T47D (cell line): ENCODE measurements at regions not wholly inside any gene's neighbourhood (a gene's known extent, or its start where the extent isn't known, plus 50 kb on each side); places are given as distances from the start of the nearest gene placed in this dataset.

Source experiments
- DNase-seq, 2 experiments: peaks; one replicate each; pipeline versions ENCODE4 v3.0.0 to v3.0.0-alpha.2; 2011 to 2012; ENCODE audit warnings: low read depth in 1 of 2, low spot score in 1 of 2
- JUND ChIP-seq: IDR thresholded peaks from 2 replicates; pipeline ENCODE4 v1.6.1; 2012; ENCODE audit warnings: low read depth
- in situ Hi-C: cut with HindIII; loops from 2 replicates; pipeline ENCODE4 v1.10.0; 2016; ENCODE audit warnings: low sequenced_read_pairs, low pct_unique_long_range_greater_than_20kb

DNA sequence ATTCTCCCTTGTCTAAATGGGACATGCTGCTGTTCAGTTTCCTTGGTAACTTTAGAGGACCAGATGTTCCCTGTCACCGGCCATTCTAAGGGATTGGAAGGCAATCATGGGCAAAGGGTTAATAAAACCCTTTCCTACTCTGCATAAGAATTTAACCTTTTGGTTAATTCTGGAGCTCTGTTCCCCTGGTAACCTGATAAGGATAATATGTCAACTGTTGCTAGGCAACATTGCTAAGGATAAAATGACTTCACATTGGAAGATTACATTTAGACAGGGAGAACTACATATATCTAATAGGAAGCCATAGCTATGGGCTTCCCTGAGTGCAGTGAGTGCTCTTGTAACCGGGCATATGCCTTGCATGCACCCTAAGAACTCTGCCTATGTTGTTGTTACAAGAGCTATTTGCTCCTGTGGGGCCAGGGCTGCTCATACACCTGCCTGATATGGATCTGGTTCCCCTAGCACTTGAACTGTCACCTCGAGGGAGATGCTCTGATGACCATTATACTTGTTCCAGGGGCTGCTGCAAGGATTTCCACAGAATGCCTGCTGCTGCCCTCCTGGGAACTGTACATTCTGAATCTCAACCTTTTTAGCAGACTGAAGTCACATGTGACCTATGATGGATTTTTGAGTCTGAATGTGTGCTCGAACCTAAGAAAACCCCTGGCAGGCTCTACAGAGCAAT, 326.3 kb upstream of the PDZRN3 start:
- no peak for TF ChIP-seq JUND
- in situ Hi-C loops, result no loop called here
- no peak for DNase-seq

DNA sequence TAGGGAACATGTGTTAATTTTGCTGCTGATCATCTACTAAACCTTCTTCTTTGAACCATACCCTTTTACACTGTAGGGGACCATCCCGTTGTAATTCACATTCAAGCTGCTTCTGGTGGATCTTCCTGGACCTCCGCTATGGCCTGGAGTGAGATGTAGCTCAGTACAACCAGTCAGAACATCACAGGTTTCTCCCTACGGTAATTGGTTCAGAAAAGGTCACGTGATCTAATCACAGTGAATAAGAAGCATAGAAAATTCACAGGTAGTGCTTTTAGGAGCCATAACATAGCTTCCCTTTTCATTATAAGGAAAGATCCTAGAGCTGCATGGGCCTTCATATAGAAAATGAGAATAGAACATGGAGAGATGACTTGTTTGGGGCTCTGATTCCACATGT, 320.8 kb upstream of the PDZRN3 start:
- DNase-seq, result no peak
- TF ChIP-seq JUND, result no peak
- in situ Hi-C loops, result no loop called here

DNA sequence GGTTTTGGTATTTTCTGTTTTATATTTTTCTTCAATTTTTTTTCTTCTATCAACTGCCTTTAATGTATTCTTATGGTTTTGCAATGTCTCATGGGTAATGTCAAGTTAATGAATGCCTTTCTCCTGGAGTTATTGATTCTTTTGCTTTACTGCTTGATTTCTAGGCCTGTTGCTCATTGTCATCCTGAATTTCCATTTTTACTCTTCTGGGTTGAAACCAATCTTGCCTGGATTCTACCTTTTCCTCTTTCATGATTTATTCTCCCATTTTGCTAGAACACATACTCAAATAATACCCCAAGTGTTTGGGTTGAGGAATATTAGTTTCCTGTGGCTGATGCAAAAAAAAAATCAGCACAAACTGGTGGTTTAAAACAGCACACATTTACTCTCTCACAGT, 315.2 kb upstream of the PDZRN3 start:
- DNase-seq, result no peak
- in situ Hi-C loops, result no loop called here
- no peak for TF ChIP-seq JUND

DNA sequence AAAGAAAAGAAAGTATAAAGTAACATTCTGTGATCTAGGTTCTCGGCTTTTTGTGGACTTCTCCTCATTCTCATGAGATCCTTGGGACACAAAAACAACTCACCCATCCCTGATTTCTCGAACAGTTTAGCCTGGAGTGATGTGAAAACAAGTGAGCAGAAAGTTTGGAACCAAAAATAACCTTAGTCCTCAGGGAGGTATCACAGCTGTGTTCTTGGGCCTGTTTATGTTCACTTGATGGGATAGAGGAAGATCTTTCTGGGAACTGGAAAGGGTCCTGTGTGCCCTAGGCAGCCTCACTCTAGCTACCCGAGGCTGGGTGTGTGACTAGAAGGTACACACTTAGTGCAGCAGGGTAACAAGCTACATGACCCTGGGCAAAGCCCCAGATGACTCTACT, 308.8 kb upstream of the PDZRN3 start:
- in situ Hi-C loops, result no loop called here
- no peak for DNase-seq
- TF ChIP-seq JUND, result no peak

DNA sequence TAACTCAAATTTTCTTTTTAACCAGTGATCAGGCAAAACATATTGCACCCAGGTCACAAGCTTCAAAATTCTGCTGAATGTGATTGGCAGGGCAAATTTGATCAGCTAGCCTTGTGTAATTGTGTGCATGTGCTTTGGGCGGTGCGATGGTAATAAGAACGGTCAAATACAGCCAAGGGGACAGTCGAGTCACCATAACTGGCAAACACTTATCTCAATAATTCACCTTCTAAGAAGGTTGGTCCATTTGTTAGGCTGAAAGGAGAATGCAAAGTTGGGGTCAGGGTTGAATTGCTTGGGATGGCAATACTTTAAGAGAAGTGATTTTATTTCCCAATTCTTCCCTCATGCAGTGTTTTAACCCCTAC, 302.4 kb upstream of the PDZRN3 start:
- no peak for TF ChIP-seq JUND
- in situ Hi-C loops, result no loop called here
- no peak for DNase-seq

DNA sequence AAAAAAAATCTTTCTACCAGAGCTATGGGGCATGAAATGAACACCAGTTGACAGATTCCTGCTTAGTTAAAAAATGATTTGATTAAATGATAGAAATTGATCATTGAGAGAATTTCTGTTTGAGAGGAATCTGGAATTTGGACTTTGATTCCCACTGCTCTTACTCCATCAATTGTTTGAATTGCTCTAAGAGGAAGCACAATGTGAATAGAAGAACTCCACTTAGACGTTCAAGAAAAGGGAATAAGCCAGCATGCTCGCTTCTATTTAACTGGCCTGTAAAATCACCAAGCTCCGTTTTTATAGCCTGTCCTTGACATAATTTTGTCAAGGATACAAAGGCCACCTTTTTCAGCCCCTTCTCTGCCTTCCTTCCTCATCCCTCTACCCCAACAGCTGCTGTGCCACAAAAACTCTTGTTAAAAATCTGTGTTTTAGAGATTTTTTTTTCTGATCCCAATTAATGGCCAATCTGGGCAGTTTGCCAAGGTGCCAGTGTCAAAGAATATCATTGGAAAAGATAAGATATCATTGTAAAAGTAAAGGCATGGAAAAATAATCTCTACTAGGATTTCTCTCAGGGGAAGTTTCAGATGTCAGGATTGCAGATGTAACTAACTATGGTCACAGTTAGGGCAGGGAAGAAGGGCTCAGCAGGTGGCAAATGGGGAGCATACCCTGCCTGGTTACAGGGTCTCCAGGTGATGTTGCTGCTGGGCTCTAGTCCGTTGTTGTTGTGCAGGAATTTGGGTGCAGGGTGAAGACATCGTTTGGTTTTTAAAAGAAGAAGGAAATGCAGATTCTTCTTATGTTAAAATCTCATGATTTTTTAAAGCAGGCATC, 301.8 kb upstream of the PDZRN3 start:
- in situ Hi-C loops, result no loop called here
- no peak for TF ChIP-seq JUND
- no peak for DNase-seq

DNA sequence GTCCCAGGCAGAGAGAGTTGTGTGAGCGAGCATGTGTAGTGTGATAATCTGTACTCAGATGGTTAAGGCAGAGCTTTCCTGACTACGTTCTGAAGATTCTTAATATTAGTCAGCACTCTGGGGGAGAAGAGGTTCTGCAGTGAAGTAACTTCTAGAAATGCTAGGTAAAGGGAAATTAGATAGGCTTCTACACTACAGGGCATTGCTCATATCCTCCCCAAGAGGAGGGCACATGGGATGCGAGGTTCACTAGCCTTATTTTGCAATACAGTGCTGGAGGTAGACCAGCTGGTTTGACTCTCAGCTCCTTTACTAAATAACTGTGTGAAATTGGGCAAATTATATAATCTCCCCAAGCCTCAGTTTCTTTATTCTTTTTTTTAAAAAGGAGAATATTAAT, 300.3 kb upstream of the PDZRN3 start:
- TF ChIP-seq JUND, result no peak
- DNase-seq, result no peak
- in situ Hi-C loops, result no loop called here

DNA sequence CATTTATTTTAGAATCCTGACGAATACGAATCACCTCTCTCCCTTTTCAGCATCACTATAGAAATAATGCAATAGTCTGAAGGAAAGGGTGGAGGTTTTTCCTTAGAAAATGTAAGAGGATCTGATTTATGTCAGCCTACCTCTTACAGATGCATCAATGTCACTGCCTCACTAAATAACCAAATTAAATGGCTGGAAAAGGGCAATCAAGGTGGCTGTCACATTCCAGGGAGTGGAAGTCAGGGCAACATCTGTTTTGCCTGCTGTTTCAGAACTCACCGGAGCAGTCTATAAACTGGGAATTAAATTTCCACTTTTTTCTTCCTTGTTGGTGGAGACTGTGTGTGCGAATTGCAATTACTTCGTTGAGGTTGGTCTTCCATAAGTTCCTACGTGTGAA, 299.3 kb upstream of the PDZRN3 start:
- no peak for DNase-seq
- in situ Hi-C loops, result no loop called here
- TF ChIP-seq JUND, result no peak

DNA sequence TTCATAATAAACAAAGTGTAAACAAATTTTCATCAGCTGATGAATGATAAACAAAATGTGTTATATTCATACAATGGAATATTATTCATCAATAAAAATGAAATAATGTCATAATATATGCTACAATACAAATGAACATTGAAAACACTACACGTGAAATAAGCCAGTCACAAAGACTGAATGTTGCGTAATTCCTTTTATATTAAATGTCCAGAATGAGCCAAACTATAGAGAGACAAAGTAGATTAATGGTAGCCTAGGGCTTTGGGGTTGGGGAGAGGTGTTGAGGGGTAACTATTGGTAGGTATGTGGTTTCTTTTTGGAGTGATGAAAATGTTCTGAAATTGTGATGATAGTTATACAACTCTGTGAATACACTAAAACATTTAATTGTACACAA, 292.9 kb upstream of the PDZRN3 start:
- in situ Hi-C loops, result no loop called here
- TF ChIP-seq JUND, result no peak
- DNase-seq, result no peak

DNA sequence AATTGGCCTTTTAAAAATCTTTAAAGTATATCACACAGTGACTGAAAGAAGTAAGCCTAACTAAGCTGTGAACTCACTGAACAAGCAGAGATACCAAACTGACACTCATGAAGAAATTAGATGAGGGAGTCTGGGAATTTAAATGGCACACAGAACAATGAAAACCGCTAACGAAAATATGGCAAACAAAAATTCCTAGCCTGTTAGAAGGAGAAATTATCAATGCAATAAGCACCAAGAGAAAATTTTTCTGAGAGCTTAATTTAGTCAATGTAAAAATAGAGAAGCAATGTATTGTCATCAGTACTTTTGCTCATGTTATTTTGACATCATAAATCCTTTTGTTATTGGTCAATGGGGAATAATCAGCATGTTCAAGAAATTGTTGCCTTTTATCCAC, 291.1 kb upstream of the PDZRN3 start:
- in situ Hi-C loops, result no loop called here
- no peak for DNase-seq
- no peak for TF ChIP-seq JUND

DNA sequence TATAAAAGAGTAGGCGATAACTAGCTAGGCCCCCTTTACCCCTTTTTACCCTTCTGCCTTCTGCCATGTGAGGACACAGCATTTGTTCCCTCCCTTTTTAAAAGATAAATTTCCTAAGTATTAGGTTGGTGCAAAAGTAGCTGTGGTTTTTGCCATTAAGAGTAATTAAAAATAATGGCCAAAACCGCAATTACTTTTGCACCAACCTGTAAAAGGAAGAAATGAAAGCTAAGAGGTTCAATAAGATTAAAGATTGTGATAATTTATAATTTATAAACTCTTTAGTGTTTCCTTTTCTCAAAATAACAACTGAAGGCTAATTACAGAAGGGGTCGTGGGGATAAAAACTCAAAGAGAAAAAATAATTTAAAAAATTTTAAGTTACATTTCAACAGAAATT, 283.5 kb upstream of the PDZRN3 start:
- no peak for DNase-seq
- TF ChIP-seq JUND, result no peak
- in situ Hi-C loops, result no loop called here

DNA sequence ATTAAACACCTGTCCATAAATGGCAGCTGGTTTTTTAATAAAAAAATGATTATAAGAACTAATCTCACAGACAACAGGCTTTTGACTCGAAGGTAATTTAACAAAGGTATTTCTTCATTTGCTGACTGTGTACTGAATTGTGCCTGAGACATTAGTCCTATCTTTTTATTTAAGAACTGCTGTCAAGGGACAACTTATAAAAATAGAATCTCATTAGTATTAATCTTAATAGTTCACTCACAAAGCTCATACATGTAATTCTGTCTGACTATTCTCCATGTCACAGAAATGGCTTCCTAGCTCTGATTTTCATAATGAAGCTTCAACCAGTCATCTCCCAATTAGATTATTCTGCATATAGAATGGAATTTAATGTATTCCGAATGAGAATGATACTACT, 276.9 kb upstream of the PDZRN3 start:
- no peak for TF ChIP-seq JUND
- in situ Hi-C loops, result no loop called here
- DNase-seq, result no peak

DNA sequence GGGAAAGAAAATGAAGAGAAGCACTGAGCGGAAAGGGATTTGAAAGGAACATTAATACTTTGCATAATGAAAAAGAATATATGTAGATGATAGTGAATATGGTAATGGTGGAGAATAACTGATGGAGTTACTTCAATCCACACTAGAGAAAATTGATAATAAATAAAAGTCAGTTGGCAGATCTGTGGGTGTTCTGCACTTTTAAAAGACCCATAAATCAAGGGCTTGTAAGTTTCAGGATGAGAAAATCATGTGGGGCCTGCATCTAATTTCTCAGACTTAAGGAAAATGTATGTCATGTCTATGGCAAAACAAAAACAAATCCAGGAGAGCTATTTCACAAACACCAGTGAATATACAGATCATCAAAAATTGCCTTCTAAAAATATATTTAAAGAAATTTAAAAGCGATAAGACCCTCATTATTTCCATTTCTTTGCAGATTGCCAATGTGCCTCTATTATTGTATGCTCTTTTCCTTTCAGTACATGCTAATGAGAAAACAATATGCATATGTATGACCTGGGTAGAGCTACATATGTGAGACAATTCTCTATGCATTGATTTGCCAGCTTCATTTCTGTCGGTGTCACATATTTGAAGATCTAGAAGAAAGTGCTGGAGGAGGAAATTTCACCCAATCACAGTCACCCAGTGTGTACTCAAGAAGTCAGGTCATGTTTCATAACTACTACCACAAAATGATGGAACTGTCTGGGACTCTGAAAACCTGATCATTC, 269.9 kb upstream of the PDZRN3 start:
- in situ Hi-C loops, result no loop called here
- DNase-seq, result no peak
- no peak for TF ChIP-seq JUND

DNA sequence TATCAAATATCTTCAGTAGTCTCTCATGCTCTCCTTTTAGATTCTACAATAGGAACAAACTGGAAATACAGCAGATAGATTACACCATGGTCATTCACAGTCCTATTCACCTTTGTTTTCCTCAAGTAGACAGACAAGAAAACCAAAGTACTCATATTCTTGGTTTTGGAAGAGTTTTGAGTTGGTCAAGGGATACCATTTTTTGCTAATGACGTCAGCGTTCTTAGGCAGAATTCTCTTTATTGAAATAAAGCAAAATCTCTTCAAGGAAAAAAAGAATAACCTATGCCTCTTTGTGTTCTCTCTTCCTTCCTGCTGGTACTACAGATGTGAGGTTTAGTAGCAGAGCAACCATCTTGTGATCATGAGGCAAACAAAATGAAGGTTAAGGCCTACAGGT, 268.3 kb upstream of the PDZRN3 start:
- in situ Hi-C loops, result no loop called here
- TF ChIP-seq JUND, result no peak
- no peak for DNase-seq
